Adrenal gland (tissue), 5 donors: ENCODE measurements at regions not wholly inside any gene's neighbourhood (a gene's known extent, or its start where the extent isn't known, plus 50 kb on each side); places are given as distances from the start of the nearest gene placed in this dataset.

Experiments
- CTCF ChIP-seq, 6 experiments: fragments of 450-650 bp in 4 of 6; fragments of 200-600 bp in 2 of 6; sonication (generic) in 1 of 6; IDR thresholded peaks; 1 replicate in 5 of 6; 2 replicates in 1 of 6; pipeline versions ENCODE4 v1.5.1 to v1.8.0; 2016 to 2021; ENCODE audit warnings: antibody characterized with exemption in 6 of 6, mild to moderate bottlenecking in 2 of 6, moderate library complexity in 1 of 6
- POLR2A ChIP-seq, 2 donors: fragments of 450-650 bp; IDR thresholded peaks; one replicate each; pipeline ENCODE4 v1.6.1; 2017; ENCODE audit warnings: antibody characterized with exemption in 2 of 2, mild to moderate bottlenecking in 2 of 2, moderate library complexity in 1 of 2
- donor health status: DM: no; HTN: no; CAD: no.

- TF ChIP-seq CTCF (IDR thresholded peaks at IDR 0.05) (no peak), POLR2A (IDR thresholded peaks at IDR 0.05) (no peak)
These were observed 241.0 kb upstream of the NFIA start for GRCh38 chr1:60841116-60842046.
